Prostate gland (tissue), 2 donors: ENCODE measurements at regions not wholly inside any gene's neighbourhood (a gene's known extent, or its start where the extent isn't known, plus 50 kb on each side); places are given as distances from the start of the nearest gene placed in this dataset.
"Not testable (repeated sequence)": the region's sequence is repeated elsewhere in the genome, so short reads cannot be mapped to it uniquely, and the experiment has no call there.

Experiments used
- DNase-seq: peaks from one replicate; pipeline ENCODE4 v3.0.0-alpha.2; 2019; ENCODE audit warnings: low spot score
- H3K27ac ChIP-seq, 2 donors: fragments of 200-600 bp; sonication (generic); 2 replicates each; pipeline ENCODE4 v1.5.1; 2017 to 2019
- H3K27me3 ChIP-seq: fragments of 200-600 bp; sonication (generic); replicated peaks from 2 replicates; pipeline ENCODE4 v1.5.1; 2019; ENCODE audit not compliant: insufficient read depth
- H3K36me3 ChIP-seq, 2 donors: fragments of 200-600 bp; sonication (generic); 1 replicate in 1 of 2; 2 replicates in 1 of 2; pipeline versions ENCODE4 v1.5.1 to v1.8.1; 2017 to 2019
- H3K4me1 ChIP-seq: fragments of 200-600 bp; sonication (generic); replicated peaks from 2 replicates; pipeline ENCODE4 v1.5.1; 2019
- H3K4me3 ChIP-seq, 2 donors: fragments of 200-600 bp; sonication (generic); 2 replicates each; pipeline ENCODE4 v1.5.1; 2017 to 2019
- H3K9me3 ChIP-seq: fragments of 200-600 bp; sonication (generic); 2 replicates; pipeline ENCODE4 v1.5.1; 2017
- POLR2A ChIP-seq: fragments of 450-650 bp; IDR thresholded peaks from one replicate; pipeline ENCODE4 v1.6.1; 2016; ENCODE audit warnings: antibody characterized with exemption, mild to moderate bottlenecking
- POLR2AphosphoS5 ChIP-seq: sonication (generic); formaldehyde crosslinking; IDR thresholded peaks from one replicate; pipeline ENCODE4 v1.6.1; 2017; ENCODE audit warnings: antibody characterized with exemption
- WGBS: methylation state at CpG from one replicate; pipeline ENCODE4 v1.1.5; 2018; 5-methylcytosine and 5-hydroxymethylcytosine counted together
- intact Hi-C: fragments of 100-400 bp; cut with DNase I; formaldehyde crosslinking; loops from one replicate; pipeline ENCODE4 v1.14.2; 2022
- TF ChIP-seq, protein P1 (sequence below), 4 experiments: fragments of 200-600 bp in 2 of 4; fragments of 450-650 bp in 2 of 4; sonication (generic) in 2 of 4; IDR thresholded peaks; 1 replicate in 3 of 4; 2 replicates in 1 of 4; pipeline ENCODE4 v1.5.1; 2016 to 2019; ENCODE audit warnings: antibody characterized with exemption in 4 of 4, mild to moderate bottlenecking in 2 of 4, moderate library complexity in 2 of 4

GRCh38 chr11:90589735-90590134 is 366.9 kb upstream of the CHORDC1 start:
- WGBS: 93% methylated on average over 2 of the region's 2 CpGs
- H3K27ac ChIP-seq: no peak overlapping the region
- intact Hi-C loops: no loop called here
- H3K4me3 ChIP-seq: no peak overlapping the region
- no peak for TF ChIP-seq POLR2A
- no peak for TF ChIP-seq POLR2AphosphoS5
- TF ChIP-seq, protein P1, sequence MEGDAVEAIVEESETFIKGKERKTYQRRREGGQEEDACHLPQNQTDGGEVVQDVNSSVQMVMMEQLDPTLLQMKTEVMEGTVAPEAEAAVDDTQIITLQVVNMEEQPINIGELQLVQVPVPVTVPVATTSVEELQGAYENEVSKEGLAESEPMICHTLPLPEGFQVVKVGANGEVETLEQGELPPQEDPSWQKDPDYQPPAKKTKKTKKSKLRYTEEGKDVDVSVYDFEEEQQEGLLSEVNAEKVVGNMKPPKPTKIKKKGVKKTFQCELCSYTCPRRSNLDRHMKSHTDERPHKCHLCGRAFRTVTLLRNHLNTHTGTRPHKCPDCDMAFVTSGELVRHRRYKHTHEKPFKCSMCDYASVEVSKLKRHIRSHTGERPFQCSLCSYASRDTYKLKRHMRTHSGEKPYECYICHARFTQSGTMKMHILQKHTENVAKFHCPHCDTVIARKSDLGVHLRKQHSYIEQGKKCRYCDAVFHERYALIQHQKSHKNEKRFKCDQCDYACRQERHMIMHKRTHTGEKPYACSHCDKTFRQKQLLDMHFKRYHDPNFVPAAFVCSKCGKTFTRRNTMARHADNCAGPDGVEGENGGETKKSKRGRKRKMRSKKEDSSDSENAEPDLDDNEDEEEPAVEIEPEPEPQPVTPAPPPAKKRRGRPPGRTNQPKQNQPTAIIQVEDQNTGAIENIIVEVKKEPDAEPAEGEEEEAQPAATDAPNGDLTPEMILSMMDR (IDR thresholded peaks at IDR 0.05): no peak
- no peak for DNase-seq
- H3K9me3 ChIP-seq: no peaks in the 10 kb centered on the region
- H3K36me3 ChIP-seq: no peaks in the 10 kb centered on the region
- no peaks in the 10 kb centered on the region for H3K4me1 ChIP-seq
- H3K27me3 ChIP-seq: no peaks in the 10 kb centered on the region

DNA sequence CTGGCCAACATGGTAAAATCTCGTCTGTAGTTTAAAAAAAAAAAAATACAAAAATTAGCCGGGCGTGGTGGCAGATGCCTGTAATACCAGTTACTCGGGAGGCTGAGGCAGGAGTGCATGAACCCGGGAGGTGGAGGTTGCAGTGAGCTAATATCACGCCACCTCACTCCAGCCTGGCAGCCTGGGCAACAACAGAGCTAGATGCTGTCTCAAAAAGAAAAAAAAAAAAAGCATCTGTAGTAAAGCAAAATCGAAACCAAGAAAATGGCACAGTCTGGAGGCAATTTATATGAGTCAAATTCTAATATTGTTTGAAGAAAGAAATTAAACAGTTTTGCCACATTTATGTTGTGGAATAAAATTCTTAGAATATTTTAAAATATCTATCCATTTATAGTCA is 365.0 kb upstream of the CHORDC1 start:
- H3K4me3 ChIP-seq: no peak overlapping the region
- no peak for DNase-seq
- TF ChIP-seq POLR2AphosphoS5: no peak
- TF ChIP-seq POLR2A: no peak
- no peaks in the 10 kb centered on the region for H3K27me3 ChIP-seq
- intact Hi-C loops: no loop called here
- H3K4me1 ChIP-seq: no peaks in the 10 kb centered on the region
- H3K36me3 ChIP-seq: no peaks in the 10 kb centered on the region
- 73% methylated on average over 7 of the region's 7 CpGs for WGBS
- no peaks in the 10 kb centered on the region for H3K9me3 ChIP-seq
- no peak overlapping the region for H3K27ac ChIP-seq

GRCh38 chr11:90585491-90585890 is 362.6 kb upstream of the CHORDC1 start:
- Histone ChIP-seq H3K27me3 (no peaks in the 10 kb centered on the region), H3K4me1 (no peaks in the 10 kb centered on the region), H3K36me3 (no peaks in the 10 kb centered on the region), H3K4me3 (no peak overlapping the region), H3K9me3 (no peaks in the 10 kb centered on the region), H3K27ac (no peak overlapping the region)
- TF ChIP-seq POLR2A (no peak), POLR2AphosphoS5 (no peak)
- TF ChIP-seq, protein P1 (IDR thresholded peaks at IDR 0.05): no peak
- DNase-seq: no peak
- intact Hi-C loops: no loop called here
- WGBS: 84% methylated on average over 1 of the region's 1 CpG

DNA sequence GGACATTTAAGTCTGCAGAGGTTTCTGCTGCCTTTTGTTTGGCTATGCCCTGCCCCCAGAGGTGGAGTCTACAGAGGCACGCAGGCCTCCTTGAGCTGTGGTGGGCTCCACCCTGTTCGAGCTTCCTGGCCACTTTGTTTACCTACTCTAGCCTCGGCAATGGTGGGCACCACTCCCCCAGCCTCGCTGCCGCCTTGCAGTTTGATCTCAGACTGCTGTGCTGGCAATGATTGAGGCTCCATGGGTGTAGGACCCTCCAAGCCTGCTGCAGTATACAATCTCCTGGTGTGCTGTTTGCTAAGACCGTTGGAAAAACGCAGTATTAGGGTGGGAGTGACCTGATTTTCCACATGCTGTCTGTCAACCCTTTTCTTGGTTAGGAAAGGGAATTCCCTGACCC is 360.1 kb upstream of the CHORDC1 start:
- H3K36me3 ChIP-seq, intact Hi-C loops, H3K27me3 ChIP-seq, H3K9me3 ChIP-seq, H3K27ac ChIP-seq, H3K4me3 ChIP-seq, H3K4me1 ChIP-seq, DNase-seq: not testable (repeated sequence)
- 71% methylated on average over 7 of the region's 7 CpGs for WGBS

- no peaks in the 10 kb centered on the region for H3K27me3 ChIP-seq
- no peaks in the 10 kb centered on the region for H3K9me3 ChIP-seq
- WGBS: 98% methylated on average over 1 of the region's 1 CpG
- TF ChIP-seq POLR2A (no peak), POLR2AphosphoS5 (no peak)
- TF ChIP-seq, protein P1 (IDR thresholded peaks at IDR 0.05): no peak
- no peaks in the 10 kb centered on the region for H3K36me3 ChIP-seq
- DNase-seq: no peak
- no peak overlapping the region for H3K27ac ChIP-seq
- no peaks in the 10 kb centered on the region for H3K4me1 ChIP-seq
- H3K4me3 ChIP-seq: no peak overlapping the region
- intact Hi-C loops: no loop called here
Measured at GRCh38 chr11:90564531-90564930, 341.7 kb upstream of the CHORDC1 start.

GRCh38 chr11:90558328-90558865 is 335.5 kb upstream of the CHORDC1 start:
- no peaks in the 10 kb centered on the region for H3K9me3 ChIP-seq
- H3K27me3 ChIP-seq: no peaks in the 10 kb centered on the region
- no peak overlapping the region for H3K4me3 ChIP-seq
- H3K27ac ChIP-seq: no peak overlapping the region
- H3K36me3 ChIP-seq: no peaks in the 10 kb centered on the region
- DNase-seq: no peak
- no peaks in the 10 kb centered on the region for H3K4me1 ChIP-seq
- intact Hi-C loops: no loop called here
- 84% methylated on average over 4 of the region's 4 CpGs for WGBS
- TF ChIP-seq, protein P1 (IDR thresholded peaks at IDR 0.05): no peak
- TF ChIP-seq POLR2A: no peak
- TF ChIP-seq POLR2AphosphoS5: no peak
